ENCODE measurements at regions not wholly inside any gene's neighbourhood (a gene's known extent, or its start where the extent isn't known, plus 50 kb on each side); places are given as distances from the start of the nearest gene placed in this dataset.
A peak's percentile ranks its signal among the peaks of the same experiment; 100 is the strongest.
"Not testable (repeated sequence)": the region's sequence is repeated elsewhere in the genome, so short reads cannot be mapped to it uniquely, and the experiment has no call there.

GRCh38 chr5:174500636-174501035, 223.7 kb upstream of the MSX2 start:
- DNase-seq = no peak

- DNase-seq = no peak
Observed at GRCh38 chr5:174501461-174502069, 222.8 kb upstream of the MSX2 start.

GRCh38 chr5:174503086-174503460, 221.3 kb upstream of the MSX2 start:
- DNase-seq = no peak

- DNase-seq = no peak
Observed at GRCh38 chr5:174503461-174504265, 220.7 kb upstream of the MSX2 start.

- DNase-seq = no peak
Observed at GRCh38 chr5:174504266-174504726, 220.1 kb upstream of the MSX2 start.

GRCh38 chr5:174505621-174506020, 218.8 kb upstream of the MSX2 start:
- DNase-seq = no peak

GRCh38 chr5:174510782-174511453, 213.5 kb upstream of the MSX2 start:
- DNase-seq = not testable (repeated sequence)

- no peak for DNase-seq
Observed at GRCh38 chr5:174511714-174512253, 212.6 kb upstream of the MSX2 start.

GRCh38 chr5:174514325-174514724, 210.1 kb upstream of the MSX2 start:
- no peak for DNase-seq

- DNase-seq = no peak
Observed at GRCh38 chr5:174514983-174515394, 209.4 kb upstream of the MSX2 start.

- no peak for DNase-seq
Observed at GRCh38 chr5:174516741-174517140, 207.6 kb upstream of the MSX2 start.

GRCh38 chr5:174518512-174518911, 205.9 kb upstream of the MSX2 start:
- DNase-seq = no peak

- DNase-seq = no peak
Observed at GRCh38 chr5:174520420-174521396, 203.7 kb upstream of the MSX2 start.

- DNase-seq = no peak
Observed at GRCh38 chr5:174521449-174521848, 202.9 kb upstream of the MSX2 start.

GRCh38 chr5:174522480-174523260, 201.7 kb upstream of the MSX2 start:
- no peak for DNase-seq

- no peak for DNase-seq
Observed at GRCh38 chr5:174523311-174524071, 200.9 kb upstream of the MSX2 start.

- no peak for DNase-seq
Observed at GRCh38 chr5:174524351-174524750, 200.0 kb upstream of the MSX2 start.

GRCh38 chr5:174526177-174526576, 198.2 kb upstream of the MSX2 start:
- no peak for DNase-seq

GRCh38 chr5:174527916-174528540, 196.4 kb upstream of the MSX2 start:
- peak; percentile 74 to 83 for DNase-seq

Measured in Kasumi-1 (cell line).